HL-60 (cell line): ENCODE measurements at regions not wholly inside any gene's neighbourhood (a gene's known extent, or its start where the extent isn't known, plus 50 kb on each side); places are given as distances from the start of the nearest gene placed in this dataset.

ENCODE experiments used
- DNase-seq, 2 experiments: peaks; one replicate each; pipeline ENCODE4 v3.0.0-alpha.2; 2010 to 2020; ENCODE audit warnings: low read depth in 1 of 2, low spot score in 1 of 2
- H3K27ac ChIP-seq: fragments of 250-450 bp; sonication (Bioruptor Pico); replicated peaks from 2 replicates; pipeline ENCODE4 v1.5.1; 2020; ENCODE audit warnings: mild to moderate bottlenecking, moderate library complexity
- H3K27me3 ChIP-seq: fragments of 250-450 bp; sonication (Bioruptor Pico); 2 replicates; pipeline ENCODE4 v1.5.1; 2021; ENCODE audit warnings: mild to moderate bottlenecking, moderate library complexity; ENCODE audit not compliant: insufficient read depth, poor library complexity, severe bottlenecking
- H3K4me3 ChIP-seq: replicated peaks from 2 replicates; pipeline ENCODE4 v1.5.1; 2011; ENCODE audit warnings: mild to moderate bottlenecking, control low read depth, low read length; ENCODE audit not compliant: insufficient read depth
- GABPA ChIP-seq: IDR thresholded peaks from 2 replicates; pipeline ENCODE4 v1.6.1; 2012; ENCODE audit warnings: low read depth
- POLR2AphosphoS5 ChIP-seq: IDR thresholded peaks from 2 replicates; pipeline ENCODE4 v1.6.1; 2012; ENCODE audit warnings: low read depth
- SPI1 ChIP-seq: IDR thresholded peaks from 2 replicates; pipeline ENCODE4 v1.6.1; 2012; ENCODE audit warnings: low read depth, mild to moderate bottlenecking, borderline replicate concordance
- TF ChIP-seq, protein P1 (sequence below): IDR thresholded peaks from 2 replicates; pipeline ENCODE4 v1.6.1; 2012; ENCODE audit warnings: low read depth; ENCODE audit not compliant: insufficient replicate concordance
- TF ChIP-seq, protein P2 (sequence below): IDR thresholded peaks from one replicate; pipeline ENCODE4 v1.5.1; 2011; ENCODE audit warnings: low read length, control low read depth, inconsistent platforms; ENCODE audit not compliant: insufficient read depth

DNA sequence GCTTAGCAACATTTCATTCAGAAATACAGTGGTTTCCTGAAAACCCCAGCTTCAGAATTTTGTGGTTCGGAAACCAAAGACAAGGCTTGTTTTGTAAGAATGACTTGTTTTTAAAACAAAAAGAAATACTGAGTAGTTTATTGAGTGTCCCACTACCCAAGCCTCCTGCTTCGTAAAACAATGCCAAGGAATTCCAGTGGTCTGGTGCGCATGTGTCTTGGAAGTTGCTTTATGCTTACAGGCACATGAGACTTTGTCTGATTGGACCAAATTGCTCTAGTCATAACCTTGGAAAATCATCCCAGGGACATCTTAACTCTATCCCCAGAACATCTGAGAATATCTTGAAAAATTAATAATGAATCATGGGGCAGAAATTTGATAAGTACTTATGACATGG lies 77.1 kb upstream of the FST start:
- TF ChIP-seq, protein P1, sequence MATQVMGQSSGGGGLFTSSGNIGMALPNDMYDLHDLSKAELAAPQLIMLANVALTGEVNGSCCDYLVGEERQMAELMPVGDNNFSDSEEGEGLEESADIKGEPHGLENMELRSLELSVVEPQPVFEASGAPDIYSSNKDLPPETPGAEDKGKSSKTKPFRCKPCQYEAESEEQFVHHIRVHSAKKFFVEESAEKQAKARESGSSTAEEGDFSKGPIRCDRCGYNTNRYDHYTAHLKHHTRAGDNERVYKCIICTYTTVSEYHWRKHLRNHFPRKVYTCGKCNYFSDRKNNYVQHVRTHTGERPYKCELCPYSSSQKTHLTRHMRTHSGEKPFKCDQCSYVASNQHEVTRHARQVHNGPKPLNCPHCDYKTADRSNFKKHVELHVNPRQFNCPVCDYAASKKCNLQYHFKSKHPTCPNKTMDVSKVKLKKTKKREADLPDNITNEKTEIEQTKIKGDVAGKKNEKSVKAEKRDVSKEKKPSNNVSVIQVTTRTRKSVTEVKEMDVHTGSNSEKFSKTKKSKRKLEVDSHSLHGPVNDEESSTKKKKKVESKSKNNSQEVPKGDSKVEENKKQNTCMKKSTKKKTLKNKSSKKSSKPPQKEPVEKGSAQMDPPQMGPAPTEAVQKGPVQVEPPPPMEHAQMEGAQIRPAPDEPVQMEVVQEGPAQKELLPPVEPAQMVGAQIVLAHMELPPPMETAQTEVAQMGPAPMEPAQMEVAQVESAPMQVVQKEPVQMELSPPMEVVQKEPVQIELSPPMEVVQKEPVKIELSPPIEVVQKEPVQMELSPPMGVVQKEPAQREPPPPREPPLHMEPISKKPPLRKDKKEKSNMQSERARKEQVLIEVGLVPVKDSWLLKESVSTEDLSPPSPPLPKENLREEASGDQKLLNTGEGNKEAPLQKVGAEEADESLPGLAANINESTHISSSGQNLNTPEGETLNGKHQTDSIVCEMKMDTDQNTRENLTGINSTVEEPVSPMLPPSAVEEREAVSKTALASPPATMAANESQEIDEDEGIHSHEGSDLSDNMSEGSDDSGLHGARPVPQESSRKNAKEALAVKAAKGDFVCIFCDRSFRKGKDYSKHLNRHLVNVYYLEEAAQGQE = no peak
- TF ChIP-seq POLR2AphosphoS5 = no peak
- no peak for TF ChIP-seq SPI1
- TF ChIP-seq, protein P2, sequence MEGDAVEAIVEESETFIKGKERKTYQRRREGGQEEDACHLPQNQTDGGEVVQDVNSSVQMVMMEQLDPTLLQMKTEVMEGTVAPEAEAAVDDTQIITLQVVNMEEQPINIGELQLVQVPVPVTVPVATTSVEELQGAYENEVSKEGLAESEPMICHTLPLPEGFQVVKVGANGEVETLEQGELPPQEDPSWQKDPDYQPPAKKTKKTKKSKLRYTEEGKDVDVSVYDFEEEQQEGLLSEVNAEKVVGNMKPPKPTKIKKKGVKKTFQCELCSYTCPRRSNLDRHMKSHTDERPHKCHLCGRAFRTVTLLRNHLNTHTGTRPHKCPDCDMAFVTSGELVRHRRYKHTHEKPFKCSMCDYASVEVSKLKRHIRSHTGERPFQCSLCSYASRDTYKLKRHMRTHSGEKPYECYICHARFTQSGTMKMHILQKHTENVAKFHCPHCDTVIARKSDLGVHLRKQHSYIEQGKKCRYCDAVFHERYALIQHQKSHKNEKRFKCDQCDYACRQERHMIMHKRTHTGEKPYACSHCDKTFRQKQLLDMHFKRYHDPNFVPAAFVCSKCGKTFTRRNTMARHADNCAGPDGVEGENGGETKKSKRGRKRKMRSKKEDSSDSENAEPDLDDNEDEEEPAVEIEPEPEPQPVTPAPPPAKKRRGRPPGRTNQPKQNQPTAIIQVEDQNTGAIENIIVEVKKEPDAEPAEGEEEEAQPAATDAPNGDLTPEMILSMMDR = no peak
- TF ChIP-seq GABPA = no peak
- Histone ChIP-seq H3K4me3 (no peak overlapping the region), H3K27ac (no peak overlapping the region), H3K27me3 (no peaks in the 10 kb centered on the region)
- DNase-seq = no peak

DNA sequence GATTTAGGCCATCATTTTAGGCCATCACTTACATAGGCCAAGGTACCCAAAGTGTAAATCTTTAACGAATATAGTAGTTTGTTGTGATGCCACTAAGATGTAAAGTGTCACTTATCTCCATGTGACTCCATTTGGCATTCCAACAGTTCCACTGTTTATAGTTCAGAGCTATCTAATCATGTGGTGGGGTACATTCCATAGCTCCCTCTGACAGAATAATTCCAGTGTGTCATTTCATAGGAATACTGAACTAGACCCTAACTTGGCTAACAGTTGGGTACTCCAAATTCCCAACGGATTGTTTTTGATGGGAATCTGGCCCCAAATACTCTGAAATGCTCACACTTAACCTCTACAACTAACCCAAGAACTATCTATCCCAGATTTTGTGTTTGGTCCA lies 76.7 kb upstream of the FST start:
- Histone ChIP-seq H3K27me3 (no peaks in the 10 kb centered on the region), H3K27ac (no peak overlapping the region), H3K4me3 (no peak overlapping the region)
- no peak for DNase-seq
- TF ChIP-seq GABPA (no peak), SPI1 (no peak)
- TF ChIP-seq, protein P2 = no peak
- TF ChIP-seq, protein P1 = no peak

DNA sequence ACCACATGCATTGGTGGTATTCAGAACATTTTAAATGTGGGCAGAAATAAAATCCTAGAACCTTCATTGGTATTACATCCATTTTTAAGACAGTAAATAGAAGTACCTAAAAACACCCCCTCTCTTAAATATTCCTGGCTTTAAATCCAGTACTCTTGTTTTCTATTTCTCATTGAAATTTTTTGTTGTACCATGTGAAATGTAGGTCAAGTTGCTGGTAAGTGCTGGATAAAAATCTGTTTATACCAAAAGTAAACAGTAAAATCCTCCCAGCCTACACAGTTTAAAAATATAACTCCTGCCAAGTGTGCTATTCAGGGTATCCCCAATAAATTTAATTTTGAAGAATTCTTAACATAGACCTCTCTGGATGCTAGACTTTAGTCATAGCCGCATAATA lies 75.0 kb upstream of the FST start:
- TF ChIP-seq GABPA = no peak
- TF ChIP-seq, protein P1 = no peak
- TF ChIP-seq, protein P2 = no peak
- TF ChIP-seq SPI1 = no peak
- no peak for TF ChIP-seq POLR2AphosphoS5
- H3K27ac ChIP-seq = no peak overlapping the region
- no peak for DNase-seq

More for the DNA sequence above, 75.0 kb upstream of the FST start:
- Histone ChIP-seq H3K4me3 (no peak overlapping the region), H3K27me3 (no peaks in the 10 kb centered on the region)
